ENCODE measurements at regions not wholly inside any gene's neighbourhood (a gene's known extent, or its start where the extent isn't known, plus 50 kb on each side); places are given as distances from the start of the nearest gene placed in this dataset.
A peak's percentile ranks its signal among the peaks of the same experiment; 100 is the strongest.

GRCh38 chr1:244106837-244107493, 55.9 kb downstream of the ZBTB18 start:
- Histone ChIP-seq H3K27ac (ENCODE audit: low read depth, low read length) (no peak overlapping the region), H3K4me3 (ENCODE audit: insufficient read depth, low read depth, low read length) (no peak overlapping the region), H3K4me2 (ENCODE audit: low read length) (no peak overlapping the region), H4K20me1 (ENCODE audit: insufficient read depth, low read length) (no peaks in the 10 kb centered on the region), H3K9me3 (ENCODE audit: insufficient read depth, low read depth, low read length) (no peaks in the 10 kb centered on the region), H2AFZ (ENCODE audit: low read depth, low read length) (no peak overlapping the region), H3K9ac (ENCODE audit: low read length) (no peak overlapping the region), H3K4me1 (ENCODE audit: insufficient read depth, low read length) (peaks cover 12% of the 10 kb centered on the region), H3K36me3 (ENCODE audit: insufficient read depth, low read length) (no peaks in the 10 kb centered on the region), H3K27me3 (ENCODE audit: insufficient read depth, low read length) (no peaks in the 10 kb centered on the region), H3K79me2 (ENCODE audit: insufficient read depth, low read length) (no peaks in the 10 kb centered on the region)
- Mint-ChIP-seq H3K27me3 (ENCODE audit: low read depth, unreplicated experiment) (peaks cover 8% of the 10 kb centered on the region), H3K9me3 (ENCODE audit: unreplicated experiment) (no peaks in the 10 kb centered on the region), H3K27ac (ENCODE audit: unreplicated experiment) (no peak overlapping the region), H3K36me3 (ENCODE audit: low read depth, unreplicated experiment) (no peaks in the 10 kb centered on the region), H3K4me1 (ENCODE audit: low read depth, unreplicated experiment) (peaks cover 22% of the 10 kb centered on the region), H3K4me3 (ENCODE audit: unreplicated experiment) (no peak overlapping the region)
- DNase-seq (ENCODE audit: low read depth) = no peak
- no peak for TF ChIP-seq EZH2 (IDR thresholded peaks at IDR 0.05; ENCODE audit: insufficient read depth, low read length)
- no peak for TF ChIP-seq CTCF (IDR thresholded peaks at IDR 0.05; ENCODE audit: insufficient read depth, low read depth, low read length)
- FAIRE-seq = no peak

DNA sequence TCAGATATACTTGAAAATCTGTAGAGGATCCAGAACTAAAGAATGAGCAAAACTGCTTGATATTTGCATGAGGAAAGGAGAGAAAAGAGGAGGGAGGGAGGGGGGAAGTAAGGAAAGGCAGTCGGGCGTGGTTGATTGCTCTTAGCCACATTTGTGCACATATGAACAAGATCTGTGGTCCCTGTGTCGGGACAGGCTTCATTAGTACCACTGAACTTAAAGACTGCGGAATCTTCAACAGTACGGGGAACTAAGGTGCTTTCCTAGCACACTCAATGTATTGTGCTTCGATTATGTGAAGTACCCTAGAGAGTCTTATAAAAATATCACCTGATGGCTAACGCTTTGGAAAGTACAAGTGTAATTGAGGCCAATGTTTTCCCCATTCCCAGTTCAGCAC, 59.9 kb downstream of the ZBTB18 start:
- Histone ChIP-seq H3K79me2 (ENCODE audit: insufficient read depth, low read length) (no peaks in the 10 kb centered on the region), H3K27me3 (ENCODE audit: insufficient read depth, low read length) (no peaks in the 10 kb centered on the region), H3K4me2 (ENCODE audit: low read length) (no peak overlapping the region), H3K9me3 (ENCODE audit: insufficient read depth, low read depth, low read length) (no peaks in the 10 kb centered on the region), H2AFZ (ENCODE audit: low read depth, low read length) (no peak overlapping the region), H4K20me1 (ENCODE audit: insufficient read depth, low read length) (no peaks in the 10 kb centered on the region), H3K4me3 (ENCODE audit: insufficient read depth, low read depth, low read length) (no peak overlapping the region), H3K4me1 (ENCODE audit: insufficient read depth, low read length) (peaks cover 26% of the 10 kb centered on the region), H3K27ac (ENCODE audit: low read depth, low read length) (no peak overlapping the region), H3K36me3 (ENCODE audit: insufficient read depth, low read length) (no peaks in the 10 kb centered on the region), H3K9ac (ENCODE audit: low read length) (no peak overlapping the region)
- Mint-ChIP-seq H3K4me1 (ENCODE audit: low read depth, unreplicated experiment) (peaks cover 37% of the 10 kb centered on the region), H3K4me3 (ENCODE audit: unreplicated experiment) (no peak overlapping the region), H3K9me3 (ENCODE audit: unreplicated experiment) (no peaks in the 10 kb centered on the region), H3K27me3 (ENCODE audit: low read depth, unreplicated experiment) (peaks cover 8% of the 10 kb centered on the region), H3K27ac (ENCODE audit: unreplicated experiment) (peak overlapping the region; percentile 97), H3K36me3 (ENCODE audit: low read depth, unreplicated experiment) (no peaks in the 10 kb centered on the region)
- TF ChIP-seq EZH2 (IDR thresholded peaks at IDR 0.05; ENCODE audit: insufficient read depth, low read length) (no peak), CTCF (IDR thresholded peaks at IDR 0.05; ENCODE audit: insufficient read depth, low read depth, low read length) (no peak)
- FAIRE-seq = no peak
- no peak for DNase-seq (ENCODE audit: low read depth)

DNA sequence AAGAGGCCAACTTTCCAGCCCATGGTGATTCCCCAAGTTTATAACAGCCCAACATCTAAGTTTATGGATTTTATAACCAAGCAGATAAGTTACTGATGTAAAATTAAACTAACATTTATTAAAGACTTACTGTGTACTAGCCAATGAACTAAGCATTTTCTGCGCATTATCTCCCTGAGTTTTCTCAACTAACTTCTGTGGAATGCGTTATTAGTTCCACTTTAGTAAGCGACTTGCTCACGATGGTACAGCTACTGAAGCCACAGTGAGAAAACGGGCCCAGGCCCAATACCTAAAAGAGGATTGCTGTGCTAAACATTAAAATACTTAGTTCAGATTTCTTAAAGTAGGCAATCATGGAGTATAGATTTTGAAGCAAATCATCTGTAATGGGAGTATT, 61.0 kb downstream of the ZBTB18 start:
- FAIRE-seq = peak; percentile 39
- Histone ChIP-seq H3K36me3 (ENCODE audit: insufficient read depth, low read length) (no peaks in the 10 kb centered on the region), H3K27ac (ENCODE audit: low read depth, low read length) (peak overlapping the region; percentile 82), H3K4me3 (ENCODE audit: insufficient read depth, low read depth, low read length) (no peak overlapping the region), H3K79me2 (ENCODE audit: insufficient read depth, low read length) (no peaks in the 10 kb centered on the region), H3K9ac (ENCODE audit: low read length) (peak overlapping the region; percentile 58), H2AFZ (ENCODE audit: low read depth, low read length) (no peak overlapping the region), H3K27me3 (ENCODE audit: insufficient read depth, low read length) (no peaks in the 10 kb centered on the region), H4K20me1 (ENCODE audit: insufficient read depth, low read length) (no peaks in the 10 kb centered on the region), H3K9me3 (ENCODE audit: insufficient read depth, low read depth, low read length) (no peaks in the 10 kb centered on the region), H3K4me1 (ENCODE audit: insufficient read depth, low read length) (peaks cover 26% of the 10 kb centered on the region), H3K4me2 (ENCODE audit: low read length) (peak overlapping the region; percentile 49)
- H3K4me1 Mint-ChIP-seq (ENCODE audit: low read depth, unreplicated experiment) = peaks cover 37% of the 10 kb centered on the region
- no peaks in the 10 kb centered on the region for H3K36me3 Mint-ChIP-seq (ENCODE audit: low read depth, unreplicated experiment)
- peak overlapping the region; percentile 13 for H3K4me3 Mint-ChIP-seq (ENCODE audit: unreplicated experiment)
- peak overlapping the region; percentile 97 for H3K27ac Mint-ChIP-seq (ENCODE audit: unreplicated experiment)
- TF ChIP-seq CTCF (IDR thresholded peaks at IDR 0.05; ENCODE audit: insufficient read depth, low read depth, low read length) (no peak), EZH2 (IDR thresholded peaks at IDR 0.05; ENCODE audit: insufficient read depth, low read length) (no peak)
- no peaks in the 10 kb centered on the region for H3K9me3 Mint-ChIP-seq (ENCODE audit: unreplicated experiment)
- DNase-seq (ENCODE audit: low read depth) = peak; percentile 65
- peaks cover 8% of the 10 kb centered on the region for H3K27me3 Mint-ChIP-seq (ENCODE audit: low read depth, unreplicated experiment)
